ENCODE measurements at regions not wholly inside any gene's neighbourhood (a gene's known extent, or its start where the extent isn't known, plus 50 kb on each side); places are given as distances from the start of the nearest gene placed in this dataset.

DNA sequence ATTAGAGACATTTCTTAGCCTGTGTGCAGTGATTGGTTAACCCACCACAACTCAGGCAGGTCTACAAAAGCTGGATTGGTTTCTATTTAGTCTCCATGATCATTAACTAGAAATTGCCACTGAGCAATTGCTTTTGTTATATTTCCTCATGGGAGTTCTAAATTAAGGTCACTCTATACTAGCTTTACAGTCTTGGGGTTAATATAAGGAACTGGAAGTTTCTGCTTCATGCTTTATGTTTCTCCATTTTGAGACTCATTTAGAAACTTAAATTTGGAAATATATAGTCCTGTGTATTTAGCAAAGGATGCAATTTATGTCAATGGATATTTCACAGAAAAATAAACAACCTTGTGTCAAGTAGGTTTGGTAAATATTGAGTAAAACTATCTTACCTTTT is 137.5 kb downstream of the HLX start:
- Histone ChIP-seq H3K27me3 (replicated peaks in 1 of 7) (no peaks in the 10 kb centered on the region), H3K4me1 (peaks cover 0 to 28% (median 7%) of the 10 kb centered on the region in 6 donors), H3K36me3 (no peaks in the 10 kb centered on the region), H3K4me3 (no peak overlapping the region), H3K27ac (no peak overlapping the region), H3K9me3 (no peaks in the 10 kb centered on the region)
- TF ChIP-seq POLR2AphosphoS5 (IDR thresholded peaks at IDR 0.05) (no peak), POLR2A (IDR thresholded peaks at IDR 0.05) (no peak)
- TF ChIP-seq, protein P1, sequence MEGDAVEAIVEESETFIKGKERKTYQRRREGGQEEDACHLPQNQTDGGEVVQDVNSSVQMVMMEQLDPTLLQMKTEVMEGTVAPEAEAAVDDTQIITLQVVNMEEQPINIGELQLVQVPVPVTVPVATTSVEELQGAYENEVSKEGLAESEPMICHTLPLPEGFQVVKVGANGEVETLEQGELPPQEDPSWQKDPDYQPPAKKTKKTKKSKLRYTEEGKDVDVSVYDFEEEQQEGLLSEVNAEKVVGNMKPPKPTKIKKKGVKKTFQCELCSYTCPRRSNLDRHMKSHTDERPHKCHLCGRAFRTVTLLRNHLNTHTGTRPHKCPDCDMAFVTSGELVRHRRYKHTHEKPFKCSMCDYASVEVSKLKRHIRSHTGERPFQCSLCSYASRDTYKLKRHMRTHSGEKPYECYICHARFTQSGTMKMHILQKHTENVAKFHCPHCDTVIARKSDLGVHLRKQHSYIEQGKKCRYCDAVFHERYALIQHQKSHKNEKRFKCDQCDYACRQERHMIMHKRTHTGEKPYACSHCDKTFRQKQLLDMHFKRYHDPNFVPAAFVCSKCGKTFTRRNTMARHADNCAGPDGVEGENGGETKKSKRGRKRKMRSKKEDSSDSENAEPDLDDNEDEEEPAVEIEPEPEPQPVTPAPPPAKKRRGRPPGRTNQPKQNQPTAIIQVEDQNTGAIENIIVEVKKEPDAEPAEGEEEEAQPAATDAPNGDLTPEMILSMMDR (IDR thresholded peaks at IDR 0.05 in 8 of 11, conservative IDR thresholded peaks at IDR 0.05 in 3 of 11), result no peak
- intact Hi-C loops (cut with DNase I; ENCODE audit: low total_unique reads), result no loop called here
- no peak for DNase-seq

- H3K27ac ChIP-seq, result no peak overlapping the region
- H3K4me3 ChIP-seq, result no peak overlapping the region
- no peaks in the 10 kb centered on the region for H3K36me3 ChIP-seq
- TF ChIP-seq POLR2AphosphoS5 (IDR thresholded peaks at IDR 0.05) (no peak), POLR2A (IDR thresholded peaks at IDR 0.05) (no peak)
- TF ChIP-seq, protein P1 (IDR thresholded peaks at IDR 0.05 in 8 of 11, conservative IDR thresholded peaks at IDR 0.05 in 3 of 11), result no peak
- no peak for DNase-seq
- peaks cover 0 to 28% (median 7%) of the 10 kb centered on the region in 6 donors for H3K4me1 ChIP-seq
- intact Hi-C loops (cut with DNase I; ENCODE audit: low total_unique reads), result no loop called here
- WGBS, 5 donors, result 88 to 97% (median 92%) methylated on average over 1 of the region's 1 CpG
- no peaks in the 10 kb centered on the region for H3K27me3 ChIP-seq (replicated peaks in 1 of 7)
- H3K9me3 ChIP-seq, result no peaks in the 10 kb centered on the region
Observed at GRCh38 chr1:221018414-221018813, 139.2 kb downstream of the HLX start.

GRCh38 chr1:221022331-221022730 is 143.1 kb downstream of the HLX start:
- no peak overlapping the region for H3K27ac ChIP-seq
- H3K4me3 ChIP-seq, result no peak overlapping the region
- H3K27me3 ChIP-seq (replicated peaks in 1 of 7), result no peaks in the 10 kb centered on the region
- no peak for DNase-seq
- no peaks in the 10 kb centered on the region for H3K9me3 ChIP-seq
- WGBS, 5 donors, result 77 to 88% (median 82%) methylated on average over 3 of the region's 3 CpGs
- peaks cover 0 to 24% (median 7%) of the 10 kb centered on the region in 6 donors for H3K4me1 ChIP-seq
- intact Hi-C loops (cut with DNase I; ENCODE audit: low total_unique reads), result no loop called here
- TF ChIP-seq POLR2A (IDR thresholded peaks at IDR 0.05) (no peak), POLR2AphosphoS5 (IDR thresholded peaks at IDR 0.05) (no peak)
- TF ChIP-seq, protein P1 (IDR thresholded peaks at IDR 0.05 in 8 of 11, conservative IDR thresholded peaks at IDR 0.05 in 3 of 11), result no peak
- H3K36me3 ChIP-seq, result no peaks in the 10 kb centered on the region

DNA sequence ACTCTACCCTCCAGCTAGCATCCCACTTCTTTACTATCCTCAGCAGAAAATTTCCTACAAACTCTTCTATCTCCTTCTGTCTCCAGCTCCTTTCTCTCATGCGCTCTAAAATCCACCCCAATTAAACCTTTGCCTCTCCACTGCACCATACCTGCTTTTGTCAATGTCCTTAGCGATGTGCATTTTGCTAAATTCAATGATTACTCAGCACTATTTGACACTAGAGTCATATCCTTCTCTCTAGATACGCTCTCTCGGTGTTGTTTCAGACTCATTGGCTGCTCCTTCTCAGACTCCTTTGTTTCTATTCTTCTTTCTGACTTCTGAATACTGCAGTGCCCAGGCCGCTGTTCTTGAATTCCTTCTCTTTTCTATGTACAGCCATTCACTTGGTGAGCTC is 144.2 kb downstream of the HLX start:
- WGBS, 5 donors, result 90 to 94% (median 94%) methylated on average over 5 of the region's 5 CpGs
- Histone ChIP-seq H3K27ac (no peak overlapping the region), H3K27me3 (replicated peaks in 1 of 7) (no peaks in the 10 kb centered on the region), H3K4me3 (no peak overlapping the region), H3K36me3 (no peaks in the 10 kb centered on the region), H3K9me3 (no peaks in the 10 kb centered on the region), H3K4me1 (peaks cover 0 to 24% (median 7%) of the 10 kb centered on the region in 6 donors)
- intact Hi-C loops (cut with DNase I; ENCODE audit: low total_unique reads), result no loop called here
- no peak for DNase-seq
- no peak for TF ChIP-seq POLR2AphosphoS5 (IDR thresholded peaks at IDR 0.05)

- intact Hi-C loops (cut with DNase I; ENCODE audit: low total_unique reads), result no loop called here
- Histone ChIP-seq H3K27ac (peak overlapping the region in 3 of 8 donors; percentile 37 to 47 (median 46)), H3K4me1 (peaks cover 0 to 24% (median 7%) of the 10 kb centered on the region in 6 donors), H3K36me3 (no peaks in the 10 kb centered on the region), H3K4me3 (no peak overlapping the region), H3K27me3 (replicated peaks in 1 of 7) (no peaks in the 10 kb centered on the region), H3K9me3 (no peaks in the 10 kb centered on the region)
- DNase-seq, result no peak
- TF ChIP-seq POLR2AphosphoS5 (IDR thresholded peaks at IDR 0.05), result no peak
- no peak for TF ChIP-seq POLR2A (IDR thresholded peaks at IDR 0.05)
- TF ChIP-seq, protein P1 (IDR thresholded peaks at IDR 0.05 in 8 of 11, conservative IDR thresholded peaks at IDR 0.05 in 3 of 11), result no peak
- 47 to 77% (median 71%) methylated on average over 8 of the region's 8 CpGs for WGBS, 5 donors
Observed at GRCh38 chr1:221025501-221025900, 146.3 kb downstream of the HLX start.

Measured in spleen (tissue), 11 donors.